ENCODE measurements at regions not wholly inside any gene's neighbourhood (a gene's known extent, or its start where the extent isn't known, plus 50 kb on each side); places are given as distances from the start of the nearest gene placed in this dataset.

GRCh38 chr3:72257203-72257602 is 472.3 kb upstream of the PROK2 start:
- intact Hi-C loops (cut with DNase I; ENCODE audit: low total_unique reads), result no loop called here

GRCh38 chr3:72256716-72257115 is 471.8 kb upstream of the PROK2 start:
- H3K4me3 ChIP-seq, result no peak overlapping the region
- intact Hi-C loops (cut with DNase I; ENCODE audit: low total_unique reads), result no loop called here
- H3K27me3 ChIP-seq, result no peaks in the 10 kb centered on the region
- TF ChIP-seq CTCF (IDR thresholded peaks at IDR 0.05) (no peak), POLR2A (IDR thresholded peaks at IDR 0.05) (no peak)
- 92 to 94% methylated on average over 6 of the region's 6 CpGs for WGBS, 2 donors
- no peak for DNase-seq
- no peaks in the 10 kb centered on the region for H3K36me3 ChIP-seq (ENCODE audit: low read depth, missing control alignments)
- H3K4me1 ChIP-seq, result peaks cover 15% of the 10 kb centered on the region
- H3K27ac ChIP-seq, result no peak overlapping the region
- no peaks in the 10 kb centered on the region for H3K9me3 ChIP-seq

More at GRCh38 chr3:72257203-72257602, 472.3 kb upstream of the PROK2 start:
- Histone ChIP-seq H3K9me3 (no peaks in the 10 kb centered on the region), H3K27me3 (no peaks in the 10 kb centered on the region), H3K36me3 (ENCODE audit: low read depth, missing control alignments) (no peaks in the 10 kb centered on the region), H3K4me1 (peaks cover 15% of the 10 kb centered on the region), H3K27ac (no peak overlapping the region), H3K4me3 (no peak overlapping the region)
- TF ChIP-seq CTCF (IDR thresholded peaks at IDR 0.05) (no peak), POLR2A (IDR thresholded peaks at IDR 0.05) (no peak)
- WGBS, 2 donors, result 86 to 93% methylated on average over 4 of the region's 4 CpGs
- no peak for DNase-seq

- Histone ChIP-seq H3K27me3 (no peaks in the 10 kb centered on the region), H3K36me3 (ENCODE audit: low read depth, missing control alignments) (no peaks in the 10 kb centered on the region), H3K4me3 (no peak overlapping the region), H3K27ac (no peak overlapping the region), H3K4me1 (peaks cover 15% of the 10 kb centered on the region), H3K9me3 (no peaks in the 10 kb centered on the region)
- DNase-seq, result no peak
- TF ChIP-seq POLR2A (IDR thresholded peaks at IDR 0.05) (no peak), CTCF (IDR thresholded peaks at IDR 0.05) (no peak)
- 60 to 65% methylated on average over 10 to 14 of the region's 14 CpGs for WGBS, 2 donors
- intact Hi-C loops (cut with DNase I; ENCODE audit: low total_unique reads), result no loop called here
These were observed 471.0 kb upstream of the PROK2 start for GRCh38 chr3:72255791-72256559.

- Histone ChIP-seq H3K27me3 (no peaks in the 10 kb centered on the region), H3K9me3 (no peaks in the 10 kb centered on the region), H3K4me1 (peaks cover 15% of the 10 kb centered on the region), H3K36me3 (ENCODE audit: low read depth, missing control alignments) (no peaks in the 10 kb centered on the region), H3K4me3 (no peak overlapping the region), H3K27ac (no peak overlapping the region)
- TF ChIP-seq POLR2A (IDR thresholded peaks at IDR 0.05), result no peak
- TF ChIP-seq CTCF (IDR thresholded peaks at IDR 0.05), result no peak
- 13 to 20% methylated on average over 2 of the region's 2 CpGs for WGBS, 2 donors
- intact Hi-C loops (cut with DNase I; ENCODE audit: low total_unique reads), result no loop called here
- peak; percentile 45 for DNase-seq
These were observed 470.2 kb upstream of the PROK2 start for GRCh38 chr3:72255191-72255590.

- TF ChIP-seq POLR2A (IDR thresholded peaks at IDR 0.05), result no peak
- Histone ChIP-seq H3K4me1 (peaks cover 15% of the 10 kb centered on the region), H3K9me3 (no peaks in the 10 kb centered on the region), H3K27me3 (no peaks in the 10 kb centered on the region), H3K27ac (no peak overlapping the region), H3K4me3 (no peak overlapping the region), H3K36me3 (ENCODE audit: low read depth, missing control alignments) (no peaks in the 10 kb centered on the region)
- DNase-seq, result no peak
- intact Hi-C loops (cut with DNase I; ENCODE audit: low total_unique reads), result no loop called here
- 92 to 93% methylated on average over 2 of the region's 2 CpGs for WGBS, 2 donors
These were observed 469.5 kb upstream of the PROK2 start for GRCh38 chr3:72254483-72254882.

Data from testis (tissue), 2 donors.